H1 (cell line): ENCODE measurements at regions not wholly inside any gene's neighbourhood (a gene's known extent, or its start where the extent isn't known, plus 50 kb on each side); places are given as distances from the start of the nearest gene placed in this dataset.

Experiments
- BRCA1 ChIP-seq: IDR thresholded peaks from 2 replicates; pipeline ENCODE4 v1.6.1; 2012; ENCODE audit warnings: low read depth, low read length, improper control_type of control experiment
- POLR2AphosphoS5 ChIP-seq: IDR thresholded peaks from 2 replicates; pipeline ENCODE4 v1.6.1; 2011; ENCODE audit warnings: low read depth, low read length
- SP4 ChIP-seq: IDR thresholded peaks from 2 replicates; pipeline ENCODE4 v1.6.1; 2012; ENCODE audit warnings: low read length, inconsistent platforms

DNA sequence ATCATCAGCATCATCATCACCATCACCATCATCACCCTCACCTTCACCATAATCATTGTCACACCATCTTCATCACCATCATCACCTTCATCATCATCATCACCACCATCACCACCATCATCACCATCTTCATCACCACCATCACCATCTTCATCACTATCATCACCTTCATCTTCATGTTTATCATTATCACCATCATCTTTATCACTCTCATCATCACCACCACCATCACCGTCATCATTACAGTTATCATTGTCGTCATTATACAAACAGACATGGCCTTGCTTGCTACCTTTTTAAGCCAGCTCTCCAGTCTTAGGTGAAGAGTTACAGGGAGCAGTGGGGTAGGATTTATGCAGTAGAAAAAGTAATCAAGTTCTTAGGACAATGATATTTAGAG lies 114.9 kb downstream of the IRF8 start:
- TF ChIP-seq BRCA1 (no peak), SP4 (no peak), POLR2AphosphoS5 (no peak)
